A549 (cell line): ENCODE measurements at regions not wholly inside any gene's neighbourhood (a gene's known extent, or its start where the extent isn't known, plus 50 kb on each side); places are given as distances from the start of the nearest gene placed in this dataset.

Experiments used
- ATAC-seq, 2 experiments: fragments of 200-7000 bp in 1 of 2; fragments of >200 bp in 1 of 2; cut with Nextera tagmentation in 1 of 2; cut with Tn5 transposase in 1 of 2; 3 replicates each; pipeline versions ENCODE4 v1.8.0 to v1.9.1; 2018 to 2020; ENCODE audit warnings: mild to moderate bottlenecking in 1 of 2, moderate library complexity in 1 of 2
- CTCF ChIA-PET: fragments of 300-600 bp; sonication (Branson Sonifier 250); formaldehyde crosslinking; extraction: SDS; loops from one replicate; lab custom pipeline; 2021; ENCODE audit warnings: antibody characterized with exemption, inconsistent platforms; lab: Yijun Ruan, JAX
- POLR2A ChIA-PET: fragments of 350-600 bp; formaldehyde crosslinking; extraction: SDS; loops from one replicate; lab custom pipeline; 2021; ENCODE audit warnings: antibody characterized with exemption, inconsistent platforms; lab: Yijun Ruan, JAX
- DNase-seq, 2 experiments: peaks; one replicate each; pipeline versions ENCODE4 v3.0.0 to v3.0.0-alpha.2; 2011 to 2016; ENCODE audit warnings: low read depth in 1 of 2, low spot score in 1 of 2
- FAIRE-seq: peaks from 2 replicates; lab custom pipeline; 2011; peaks lifted over from hg19 to GRCh38; lab: Jason Lieb, UNC
- H3K27ac ChIP-seq, 2 experiments: fragments of >200 bp; sonication (Bioruptor Twin); formaldehyde crosslinking; 3 replicates each; pipeline ENCODE4 v1.5.1; 2016 to 2017
- H3K4me1 ChIP-seq: fragments of >200 bp; sonication (Bioruptor Twin); formaldehyde crosslinking; 3 replicates; pipeline ENCODE4 v1.6.1; 2016
- H3K4me2 ChIP-seq: fragments of >200 bp; sonication (Bioruptor Twin); formaldehyde crosslinking; 3 replicates; pipeline ENCODE4 v1.6.1; 2016
- H3K4me3 ChIP-seq: fragments of >200 bp; sonication (Bioruptor Twin); formaldehyde crosslinking; 3 replicates; pipeline ENCODE4 v1.5.1; 2016
- H3K9me3 ChIP-seq: fragments of >200 bp; sonication (Bioruptor Twin); formaldehyde crosslinking; 3 replicates; pipeline ENCODE4 v1.6.1; 2016
- CHD2 ChIP-seq: fragments of 150-350 bp; IDR thresholded peaks from 2 replicates; pipeline ENCODE4 v1.6.1; 2014; ENCODE audit warnings: low read length; ENCODE audit not compliant: partially characterized antibody
- EP300 ChIP-seq, 2 experiments: fragments of >200 bp; sonication (Bioruptor Twin); formaldehyde crosslinking; IDR thresholded peaks; 2 replicates in 1 of 2; 3 replicates in 1 of 2; pipeline ENCODE4 v1.6.1; 2016 to 2017
- HOXB13 ChIP-seq: fragments of 250-450 bp; sonication (Bioruptor Pico); IDR thresholded peaks from 2 replicates; pipeline ENCODE4 v1.5.0; 2020; ENCODE audit warnings: low read depth, mild to moderate bottlenecking, moderate library complexity
- HOXB5 ChIP-seq: fragments of 250-450 bp; sonication (Bioruptor Pico); IDR thresholded peaks from 2 replicates; pipeline ENCODE4 v1.5.0; 2020; ENCODE audit warnings: mild to moderate bottlenecking, moderate library complexity
- JUNB ChIP-seq: fragments of >200 bp; sonication (Bioruptor Twin); formaldehyde crosslinking; IDR thresholded peaks from 2 replicates; pipeline ENCODE4 v1.6.1; 2016
- RAD21 ChIP-seq, 2 experiments: fragments of >200 bp in 1 of 2; sonication (Bioruptor Twin) in 1 of 2; formaldehyde crosslinking in 1 of 2; IDR thresholded peaks in 1 of 2; conservative IDR thresholded peaks in 1 of 2; 2 replicates in 1 of 2; 3 replicates in 1 of 2; pipeline ENCODE4 v1.6.1; 2012 to 2018; ENCODE audit warnings: inconsistent platforms in 1 of 2
- SMC3 ChIP-seq: fragments of >200 bp; sonication (Bioruptor Twin); formaldehyde crosslinking; IDR thresholded peaks from 3 replicates; pipeline ENCODE4 v1.6.1; 2018; ENCODE audit warnings: inconsistent platforms
- WGBS: methylation state at CpG from one replicate; pipeline ENCODE4 v1.1.6; 2017; ENCODE audit errors: missing lambda C conversion rate; 5-methylcytosine and 5-hydroxymethylcytosine counted together
- TF ChIP-seq, protein P1 (sequence below): IDR thresholded peaks from 2 replicates; pipeline ENCODE4 v1.6.1; 2012
- TF ChIP-seq, protein P2 (sequence below): fragments of >200 bp; sonication (Bioruptor Twin); formaldehyde crosslinking; IDR thresholded peaks from 3 replicates; pipeline ENCODE4 v1.5.1; 2016

DNA sequence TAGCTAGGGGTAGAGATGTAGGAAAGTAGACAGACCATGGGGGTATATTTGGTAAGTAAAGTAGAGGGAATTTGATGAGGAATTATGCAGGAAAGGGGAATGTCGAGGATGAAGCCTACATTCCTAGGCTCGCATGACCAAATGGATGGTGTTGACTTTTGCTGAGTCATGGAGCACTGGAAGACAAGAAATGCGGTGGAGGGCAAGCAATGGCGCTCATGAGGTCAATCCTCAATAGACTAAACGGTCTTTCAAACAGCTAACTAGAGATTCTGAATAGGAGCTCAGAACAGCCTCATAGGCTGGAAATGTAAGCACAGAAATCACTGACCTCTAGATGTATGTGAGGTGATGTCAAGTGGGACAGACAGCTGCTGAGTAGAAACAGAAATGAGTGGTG is 50.7 kb upstream of the FST start (continued):
- TF ChIP-seq, protein P1, sequence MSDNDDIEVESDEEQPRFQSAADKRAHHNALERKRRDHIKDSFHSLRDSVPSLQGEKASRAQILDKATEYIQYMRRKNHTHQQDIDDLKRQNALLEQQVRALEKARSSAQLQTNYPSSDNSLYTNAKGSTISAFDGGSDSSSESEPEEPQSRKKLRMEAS = peak; percentile 40; the same call in 1 of the 2 replicates
- 0 out of 2 replicates have a peak, but pooled peaks have one; percentile 38 for TF ChIP-seq HOXB13 (CRISPR knock-in tag)
- TF ChIP-seq JUNB = no peak
- 0 out of 2 replicates have a peak, but pooled peaks have one; percentile 71 for TF ChIP-seq HOXB5
- TF ChIP-seq EP300 (IDR thresholded peaks at IDR 0.05) = no peak
- TF ChIP-seq, protein P2, sequence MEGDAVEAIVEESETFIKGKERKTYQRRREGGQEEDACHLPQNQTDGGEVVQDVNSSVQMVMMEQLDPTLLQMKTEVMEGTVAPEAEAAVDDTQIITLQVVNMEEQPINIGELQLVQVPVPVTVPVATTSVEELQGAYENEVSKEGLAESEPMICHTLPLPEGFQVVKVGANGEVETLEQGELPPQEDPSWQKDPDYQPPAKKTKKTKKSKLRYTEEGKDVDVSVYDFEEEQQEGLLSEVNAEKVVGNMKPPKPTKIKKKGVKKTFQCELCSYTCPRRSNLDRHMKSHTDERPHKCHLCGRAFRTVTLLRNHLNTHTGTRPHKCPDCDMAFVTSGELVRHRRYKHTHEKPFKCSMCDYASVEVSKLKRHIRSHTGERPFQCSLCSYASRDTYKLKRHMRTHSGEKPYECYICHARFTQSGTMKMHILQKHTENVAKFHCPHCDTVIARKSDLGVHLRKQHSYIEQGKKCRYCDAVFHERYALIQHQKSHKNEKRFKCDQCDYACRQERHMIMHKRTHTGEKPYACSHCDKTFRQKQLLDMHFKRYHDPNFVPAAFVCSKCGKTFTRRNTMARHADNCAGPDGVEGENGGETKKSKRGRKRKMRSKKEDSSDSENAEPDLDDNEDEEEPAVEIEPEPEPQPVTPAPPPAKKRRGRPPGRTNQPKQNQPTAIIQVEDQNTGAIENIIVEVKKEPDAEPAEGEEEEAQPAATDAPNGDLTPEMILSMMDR = no peak

DNA sequence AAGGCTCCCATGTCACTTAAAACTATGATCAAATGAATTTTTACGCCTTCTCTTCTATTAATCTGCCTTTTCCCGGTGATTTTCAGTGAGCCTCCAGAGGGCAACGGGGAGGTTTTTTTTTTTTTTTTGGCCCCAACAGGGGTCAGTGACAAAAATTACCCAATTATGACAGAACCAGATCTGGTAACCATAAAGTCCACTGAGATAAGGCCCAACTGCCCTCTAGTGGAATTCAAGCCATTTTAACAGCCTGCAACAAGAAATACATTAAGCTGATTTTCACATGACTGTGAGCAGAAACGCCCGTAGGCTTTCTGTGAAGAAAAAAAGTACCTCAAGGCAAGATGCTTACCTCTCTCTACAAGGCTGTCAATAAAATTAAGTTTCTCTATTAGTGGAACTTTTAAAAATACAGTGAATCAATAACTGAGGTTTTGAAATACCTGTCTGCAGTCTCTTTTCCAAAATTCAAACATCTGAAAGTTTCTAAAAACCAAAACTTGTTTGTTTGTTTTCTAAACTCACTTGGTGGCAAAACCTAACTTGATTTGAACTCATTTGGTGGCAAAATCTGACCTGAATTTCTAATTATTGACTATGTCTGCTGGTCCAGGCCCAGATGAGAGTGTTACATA is 49.7 kb upstream of the FST start:
- TF ChIP-seq, protein P2 = peak; percentile 66
- TF ChIP-seq CHD2 = no peak
- TF ChIP-seq RAD21 (conservative IDR thresholded peaks at IDR 0.05 in 1 of 2, IDR thresholded peaks at IDR 0.05 in 1 of 2) = peak; percentile 78 to 85
- TF ChIP-seq SMC3 = peak; percentile 83
- TF ChIP-seq, all 56 proteins: peak for 3
- CTCF ChIA-PET = interaction anchor here (0.6 to 1.2 kb wide), 7 partner anchors 9 to 798 kb away, joined by 3 to 6 read pairs (median 3); no protein-coding TSS in a partner anchor
- DNase-seq (peak in 1 of 2 experiments; percentile 69), ATAC-seq (peak; percentile 67 to 82; a peak in 3 of 6 replicates), FAIRE-seq (no peak)
- POLR2A ChIA-PET = no interaction called here
- H3K4me2 ChIP-seq = no peak overlapping the region
- WGBS = 63% methylated on average over 5 of the region's 5 CpGs
- no peaks in the 10 kb centered on the region for H3K9me3 ChIP-seq
- H3K4me1 ChIP-seq = peaks cover 9% of the 10 kb centered on the region
- H3K4me3 ChIP-seq = no peak overlapping the region
- H3K27ac ChIP-seq = peak overlapping the region; percentile 54 to 82; a peak in 5 of 6 replicates
